ENCODE measurements at regions not wholly inside any gene's neighbourhood (a gene's known extent, or its start where the extent isn't known, plus 50 kb on each side); places are given as distances from the start of the nearest gene placed in this dataset.

GRCh38 chr6:121711472-121711871 lies 276.0 kb downstream of the GJA1 start:
- TF ChIP-seq CTCF (IDR thresholded peaks at IDR 0.05) = no peak
- TF ChIP-seq POLR2A (IDR thresholded peaks at IDR 0.05) = no peak
- TF ChIP-seq POLR2AphosphoS5 (IDR thresholded peaks at IDR 0.05) = no peak

Data from transverse colon (tissue), 4 donors.